PC-9 (cell line): ENCODE measurements at regions not wholly inside any gene's neighbourhood (a gene's known extent, or its start where the extent isn't known, plus 50 kb on each side); places are given as distances from the start of the nearest gene placed in this dataset.

Experiments used
- BruUV-seq: library from RNA; stranded (reverse); fragments of 400-500 nt; replicated peaks from 2 replicates; lab custom pipeline; 2021; lab: Mats Ljungman, UMichigan
- CTCF ChIA-PET: fragments of 300-600 bp; sonication (Branson Sonifier 250); formaldehyde crosslinking; loops from one replicate; lab custom pipeline; 2022; ENCODE audit warnings: antibody characterized with exemption; lab: Charles Lee
- POLR2A ChIA-PET: fragments of 300-600 bp; sonication (Branson Sonifier 250); formaldehyde crosslinking; loops from one replicate; lab custom pipeline; 2022; ENCODE audit warnings: antibody characterized with exemption; ENCODE audit not compliant: unreplicated experiment; lab: Charles Lee
- DNase-seq, 2 experiments: peaks; one replicate each; pipeline versions ENCODE4 v3.0.0 to v3.0.0-alpha.2; 2015 to 2022; ENCODE audit warnings: mixed read lengths in 1 of 2
- H2AFZ ChIP-seq: fragments of 200-600 bp; sonication (generic); 2 replicates; pipeline ENCODE4 v1.8.1; 2017; ENCODE audit warnings: antibody characterized with exemption
- H3F3A ChIP-seq: fragments of 200-600 bp; sonication (generic); 2 replicates; pipeline ENCODE4 v1.8.1; 2017; ENCODE audit warnings: antibody characterized with exemption, mild to moderate bottlenecking, low read depth; ENCODE audit not compliant: insufficient read depth
- H3K27ac ChIP-seq: fragments of 200-600 bp; sonication (generic); 2 replicates; pipeline ENCODE4 v1.6.1; 2016; ENCODE audit warnings: mixed run types
- H3K27me3 ChIP-seq: fragments of 200-600 bp; sonication (generic); 2 replicates; pipeline ENCODE4 v1.6.1; 2016; ENCODE audit warnings: low read depth, mixed run types; ENCODE audit not compliant: insufficient read depth
- H3K36me3 ChIP-seq: fragments of 200-600 bp; sonication (generic); 2 replicates; pipeline ENCODE4 v1.6.1; 2016; ENCODE audit warnings: low read depth, mixed run types
- H3K4me1 ChIP-seq: fragments of 200-600 bp; sonication (generic); replicated peaks from 2 replicates; pipeline ENCODE4 v1.6.1; 2016; ENCODE audit warnings: mixed run types; ENCODE audit not compliant: insufficient read depth
- H3K4me2 ChIP-seq: fragments of 200-600 bp; sonication (generic); 2 replicates; pipeline ENCODE4 v1.6.1; 2017; ENCODE audit warnings: mixed run types
- H3K4me3 ChIP-seq: fragments of 200-600 bp; sonication (generic); 2 replicates; pipeline ENCODE4 v1.6.1; 2016; ENCODE audit warnings: mixed run types
- H3K79me2 ChIP-seq: fragments of 200-600 bp; sonication (generic); 2 replicates; pipeline ENCODE4 v1.6.1; 2017; ENCODE audit warnings: low read depth, mixed run types
- H3K9me2 ChIP-seq: fragments of 200-600 bp; sonication (generic); 2 replicates; pipeline ENCODE4 v1.8.1; 2017; ENCODE audit warnings: mild to moderate bottlenecking; ENCODE audit not compliant: insufficient read depth
- H3K9me3 ChIP-seq: fragments of 200-600 bp; sonication (generic); 2 replicates; pipeline ENCODE4 v1.8.1; 2016; ENCODE audit warnings: low read depth; ENCODE audit not compliant: insufficient read depth
- H4K20me1 ChIP-seq: fragments of 200-600 bp; sonication (generic); 2 replicates; pipeline ENCODE4 v1.8.1; 2017; ENCODE audit not compliant: insufficient read depth
- EZH2 ChIP-seq: fragments of 200-600 bp; sonication (generic); IDR thresholded peaks from 2 replicates; pipeline ENCODE4 v1.8.0; 2017; ENCODE audit warnings: antibody characterized with exemption, low read depth
- intact Hi-C: fragments of 100-400 bp; cut with micrococcal nuclease; formaldehyde crosslinking; loops from one replicate; pipeline ENCODE4 v1.10.0; 2022; ENCODE audit not compliant: unreplicated experiment
- TF ChIP-seq, protein P1 (sequence below): fragments of 200-600 bp; sonication (generic); conservative IDR thresholded peaks from 2 replicates; pipeline ENCODE4 v1.6.1; 2017; ENCODE audit warnings: mixed run types, antibody characterized with exemption, mild to moderate bottlenecking, moderate library complexity

DNA sequence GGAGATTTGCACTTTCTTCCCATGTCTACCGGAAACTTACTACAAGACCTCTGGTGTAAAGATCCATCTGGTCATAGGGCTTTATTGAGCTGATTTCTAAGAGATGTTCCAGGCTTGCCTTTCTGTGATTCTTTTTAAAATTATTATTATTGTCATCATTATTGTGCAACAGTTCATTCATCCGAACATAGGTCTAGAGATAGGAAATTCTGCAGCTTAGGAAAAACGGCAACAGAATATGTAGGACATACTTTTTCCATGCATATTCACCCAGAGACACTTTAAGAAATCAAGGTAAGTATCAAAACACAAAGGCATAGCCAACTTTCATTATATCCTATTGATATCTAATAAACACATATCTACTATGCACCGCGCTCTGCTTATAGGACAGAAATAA, 378.2 kb upstream of the KLF4 start:
- no peak for TF ChIP-seq EZH2
- TF ChIP-seq, protein P1, sequence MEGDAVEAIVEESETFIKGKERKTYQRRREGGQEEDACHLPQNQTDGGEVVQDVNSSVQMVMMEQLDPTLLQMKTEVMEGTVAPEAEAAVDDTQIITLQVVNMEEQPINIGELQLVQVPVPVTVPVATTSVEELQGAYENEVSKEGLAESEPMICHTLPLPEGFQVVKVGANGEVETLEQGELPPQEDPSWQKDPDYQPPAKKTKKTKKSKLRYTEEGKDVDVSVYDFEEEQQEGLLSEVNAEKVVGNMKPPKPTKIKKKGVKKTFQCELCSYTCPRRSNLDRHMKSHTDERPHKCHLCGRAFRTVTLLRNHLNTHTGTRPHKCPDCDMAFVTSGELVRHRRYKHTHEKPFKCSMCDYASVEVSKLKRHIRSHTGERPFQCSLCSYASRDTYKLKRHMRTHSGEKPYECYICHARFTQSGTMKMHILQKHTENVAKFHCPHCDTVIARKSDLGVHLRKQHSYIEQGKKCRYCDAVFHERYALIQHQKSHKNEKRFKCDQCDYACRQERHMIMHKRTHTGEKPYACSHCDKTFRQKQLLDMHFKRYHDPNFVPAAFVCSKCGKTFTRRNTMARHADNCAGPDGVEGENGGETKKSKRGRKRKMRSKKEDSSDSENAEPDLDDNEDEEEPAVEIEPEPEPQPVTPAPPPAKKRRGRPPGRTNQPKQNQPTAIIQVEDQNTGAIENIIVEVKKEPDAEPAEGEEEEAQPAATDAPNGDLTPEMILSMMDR = no peak
- no peaks in the 10 kb centered on the region for H3K9me2 ChIP-seq
- ChIA-PET POLR2A (no interaction called here), CTCF (no interaction called here)
- H3K4me1 ChIP-seq = peaks cover 12% of the 10 kb centered on the region
- 0 out of 2 replicates have a peak, but pooled peaks cover 6% of the 10 kb centered on the region for H3F3A ChIP-seq
- H3K27ac ChIP-seq = no peak overlapping the region
- H3K9me3 ChIP-seq = no peaks in the 10 kb centered on the region
- no peaks in the 10 kb centered on the region; the same call in 1 of the 2 replicates for H4K20me1 ChIP-seq
- no peaks in the 10 kb centered on the region for H3K36me3 ChIP-seq
- no peak overlapping the region for H2AFZ ChIP-seq
- DNase-seq = no peak
- H3K79me2 ChIP-seq = no peaks in the 10 kb centered on the region
- no peaks in the 10 kb centered on the region for H3K27me3 ChIP-seq
- H3K4me3 ChIP-seq = no peak overlapping the region
- H3K4me2 ChIP-seq = no peak overlapping the region
- no TSS peak for BruUV-seq
- intact Hi-C loops = loop anchor here (10.0 kb wide), 1 partner anchor 1687 kb away; no protein-coding TSS in a partner anchor

DNA sequence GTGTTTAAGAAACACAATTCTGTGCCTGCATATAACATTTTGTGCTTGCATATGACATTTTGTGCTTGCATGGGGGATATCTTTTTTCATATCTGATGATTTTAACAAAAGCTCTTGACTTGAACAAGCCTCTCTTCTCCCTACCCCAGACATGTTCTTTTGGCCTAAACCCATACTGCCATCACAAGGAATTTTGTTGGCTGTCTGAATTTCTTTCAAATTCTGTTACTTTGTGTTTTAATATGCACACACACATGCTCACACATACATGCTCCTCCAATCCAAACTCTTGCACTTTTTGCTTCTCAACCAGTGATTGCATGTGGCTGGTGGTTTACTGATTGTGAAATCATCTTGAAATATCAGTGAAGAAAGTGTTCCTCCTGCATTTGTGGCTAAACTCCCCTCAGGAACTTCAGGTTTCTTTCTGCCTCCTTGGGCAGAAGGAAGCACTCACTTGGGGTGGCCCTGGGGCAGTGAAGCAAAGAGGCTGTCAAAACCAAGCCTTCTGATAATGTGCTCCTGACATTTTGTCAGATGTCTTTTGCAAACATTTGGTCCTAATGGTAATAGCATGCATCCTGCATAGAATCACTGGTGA, 377.2 kb upstream of the KLF4 start:
- H2AFZ ChIP-seq = no peak overlapping the region
- no peak overlapping the region for H3K4me2 ChIP-seq
- H4K20me1 ChIP-seq = no peaks in the 10 kb centered on the region; the same call in 1 of the 2 replicates
- 0 out of 2 replicates have a peak, but pooled peaks cover 6% of the 10 kb centered on the region for H3F3A ChIP-seq
- peaks cover 12% of the 10 kb centered on the region for H3K4me1 ChIP-seq
- TF ChIP-seq EZH2 = no peak
- TF ChIP-seq, protein P1 = no peak
- BruUV-seq = no TSS peak
- H3K9me3 ChIP-seq = no peaks in the 10 kb centered on the region
- intact Hi-C loops = loop anchor here (10.0 kb wide), 1 partner anchor 1688 kb away; no protein-coding TSS in a partner anchor
- POLR2A ChIA-PET = no interaction called here
- no peaks in the 10 kb centered on the region for H3K79me2 ChIP-seq
- CTCF ChIA-PET = no interaction called here
- H3K36me3 ChIP-seq = no peaks in the 10 kb centered on the region
- DNase-seq = no peak
- no peak overlapping the region for H3K27ac ChIP-seq
- H3K4me3 ChIP-seq = no peak overlapping the region
- no peaks in the 10 kb centered on the region for H3K9me2 ChIP-seq
- H3K27me3 ChIP-seq = no peaks in the 10 kb centered on the region

DNA sequence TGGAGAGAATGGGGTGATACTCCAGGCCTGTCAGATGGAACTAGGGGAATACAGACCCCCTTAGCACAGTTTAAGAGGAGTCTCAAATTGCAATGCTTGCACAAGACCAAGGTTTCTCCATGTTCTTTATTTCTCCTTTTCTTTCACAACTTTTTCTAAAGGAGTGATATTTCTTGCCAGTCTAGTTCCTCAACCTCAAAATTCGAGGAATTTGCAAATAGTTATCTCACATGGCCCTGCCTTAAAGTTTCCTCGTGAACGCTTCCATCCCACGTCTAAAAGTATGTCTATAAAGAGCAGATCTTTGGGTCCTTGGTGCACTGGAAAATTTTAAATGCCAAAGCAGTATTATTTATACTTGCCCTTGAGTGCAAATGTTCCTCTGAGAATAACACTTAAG, 373.8 kb upstream of the KLF4 start:
- no peak overlapping the region for H3K4me3 ChIP-seq
- H3K27me3 ChIP-seq = no peaks in the 10 kb centered on the region
- no peak overlapping the region for H3K4me2 ChIP-seq
- H3F3A ChIP-seq = no peaks in the 10 kb centered on the region
- intact Hi-C loops = loop anchor here (10.0 kb wide), 1 partner anchor 1691 kb away; no protein-coding TSS in a partner anchor
- TF ChIP-seq, protein P1 = no peak
- no peak for TF ChIP-seq EZH2
- H3K27ac ChIP-seq = no peak overlapping the region
- no peak for DNase-seq
- H3K36me3 ChIP-seq = no peaks in the 10 kb centered on the region
- no peaks in the 10 kb centered on the region; the same call in 1 of the 2 replicates for H4K20me1 ChIP-seq
- no TSS peak for BruUV-seq
- no peaks in the 10 kb centered on the region for H3K79me2 ChIP-seq
- no peaks in the 10 kb centered on the region; the same call in 1 of the 2 replicates for H3K4me1 ChIP-seq
- ChIA-PET POLR2A (no interaction called here), CTCF (no interaction called here)
- no peaks in the 10 kb centered on the region for H3K9me3 ChIP-seq
- no peak overlapping the region for H2AFZ ChIP-seq
- no peaks in the 10 kb centered on the region for H3K9me2 ChIP-seq
